ENCODE measurements at regions not wholly inside any gene's neighbourhood (a gene's known extent, or its start where the extent isn't known, plus 50 kb on each side); places are given as distances from the start of the nearest gene placed in this dataset.

DNA sequence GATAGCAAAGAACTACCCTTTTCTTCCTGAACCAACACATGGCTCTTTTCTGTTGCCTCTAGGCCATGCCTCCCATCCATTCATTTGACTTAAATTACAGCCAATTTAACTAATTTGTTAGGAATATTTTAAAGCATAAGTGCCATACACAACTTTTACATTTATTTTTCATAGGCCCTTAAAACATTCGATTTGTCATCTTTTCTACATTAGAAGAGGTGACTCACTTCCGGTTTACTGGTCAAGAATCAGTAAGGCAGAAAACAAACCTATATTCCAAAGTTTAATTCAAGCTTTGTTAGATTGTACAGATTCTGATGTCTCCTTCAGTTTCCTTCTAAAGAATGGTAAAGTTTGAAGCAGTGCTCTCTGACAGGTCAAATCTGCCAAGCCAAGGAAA lies 344.3 kb downstream of the SAMD5 start:
- TF ChIP-seq YY1 (IDR thresholded peaks at IDR 0.05; ENCODE audit: low read depth, low read length) (no peak), POLR2A (IDR thresholded peaks at IDR 0.05; ENCODE audit: control extremely low read depth in 1 of 2, low read depth in 2 of 2, low read length in 2 of 2) (no peak), TAF1 (IDR thresholded peaks at IDR 0.05; ENCODE audit: low read depth, low read length) (no peak), POLR2AphosphoS5 (IDR thresholded peaks at IDR 0.05; ENCODE audit: low read depth, low read length) (no peak), RAD21 (IDR thresholded peaks at IDR 0.05 in 1 of 2, conservative IDR thresholded peaks at IDR 0.05 in 1 of 2; ENCODE audit: low read depth in 2 of 2, low read length in 2 of 2) (no peak), SP4 (IDR thresholded peaks at IDR 0.05; ENCODE audit: low read length) (no peak), GABPA (IDR thresholded peaks at IDR 0.05; ENCODE audit: borderline replicate concordance, insufficient read depth, low read length) (no peak)
- TF ChIP-seq, protein P1, sequence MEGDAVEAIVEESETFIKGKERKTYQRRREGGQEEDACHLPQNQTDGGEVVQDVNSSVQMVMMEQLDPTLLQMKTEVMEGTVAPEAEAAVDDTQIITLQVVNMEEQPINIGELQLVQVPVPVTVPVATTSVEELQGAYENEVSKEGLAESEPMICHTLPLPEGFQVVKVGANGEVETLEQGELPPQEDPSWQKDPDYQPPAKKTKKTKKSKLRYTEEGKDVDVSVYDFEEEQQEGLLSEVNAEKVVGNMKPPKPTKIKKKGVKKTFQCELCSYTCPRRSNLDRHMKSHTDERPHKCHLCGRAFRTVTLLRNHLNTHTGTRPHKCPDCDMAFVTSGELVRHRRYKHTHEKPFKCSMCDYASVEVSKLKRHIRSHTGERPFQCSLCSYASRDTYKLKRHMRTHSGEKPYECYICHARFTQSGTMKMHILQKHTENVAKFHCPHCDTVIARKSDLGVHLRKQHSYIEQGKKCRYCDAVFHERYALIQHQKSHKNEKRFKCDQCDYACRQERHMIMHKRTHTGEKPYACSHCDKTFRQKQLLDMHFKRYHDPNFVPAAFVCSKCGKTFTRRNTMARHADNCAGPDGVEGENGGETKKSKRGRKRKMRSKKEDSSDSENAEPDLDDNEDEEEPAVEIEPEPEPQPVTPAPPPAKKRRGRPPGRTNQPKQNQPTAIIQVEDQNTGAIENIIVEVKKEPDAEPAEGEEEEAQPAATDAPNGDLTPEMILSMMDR (IDR thresholded peaks at IDR 0.05; ENCODE audit: control extremely low read depth in 1 of 3, insufficient read depth in 1 of 3, low read depth in 1 of 3, low read length in 3 of 3) = no peak
- TF ChIP-seq, protein P2, sequence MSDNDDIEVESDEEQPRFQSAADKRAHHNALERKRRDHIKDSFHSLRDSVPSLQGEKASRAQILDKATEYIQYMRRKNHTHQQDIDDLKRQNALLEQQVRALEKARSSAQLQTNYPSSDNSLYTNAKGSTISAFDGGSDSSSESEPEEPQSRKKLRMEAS (IDR thresholded peaks at IDR 0.05) = no peak

All from H1 (cell line).